ENCODE measurements at regions not wholly inside any gene's neighbourhood (a gene's known extent, or its start where the extent isn't known, plus 50 kb on each side); places are given as distances from the start of the nearest gene placed in this dataset.
A peak's percentile ranks its signal among the peaks of the same experiment; 100 is the strongest.

DNA sequence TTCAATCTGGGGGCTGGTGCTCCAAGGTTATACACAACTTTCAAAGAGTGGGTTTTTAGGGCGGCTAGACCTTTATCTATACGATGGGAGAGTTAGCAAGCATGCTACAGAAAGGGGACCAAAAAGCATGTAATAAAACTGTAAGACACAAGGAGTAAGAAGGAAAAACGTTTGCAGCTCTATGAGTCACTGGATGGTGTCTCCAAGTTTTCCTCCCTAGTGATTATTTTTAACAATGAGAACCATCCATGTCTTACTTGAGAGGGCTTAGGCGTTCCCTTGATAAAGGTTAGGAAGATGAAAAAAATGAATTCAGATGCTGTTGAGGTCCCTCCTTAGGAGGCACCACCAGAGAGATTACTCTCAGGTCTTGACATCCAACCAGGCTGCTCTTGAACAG, 75.9 kb downstream of the HRH4 start:
- Histone ChIP-seq H3K27ac (ENCODE audit: insufficient read depth, low read length) (no peak overlapping the region), H3K4ac (ENCODE audit: low read depth, low read length) (no peak overlapping the region), H3K23ac (ENCODE audit: low read depth, low read length) (no peak overlapping the region), H2BK15ac (ENCODE audit: low read depth, low read length) (no peak overlapping the region), H4K5ac (ENCODE audit: low read depth, low read length) (no peak overlapping the region), H2BK120ac (ENCODE audit: low read depth, low read length) (no peak overlapping the region), H2AK9ac (replicated peaks; ENCODE audit: low read depth, low read length, poor library complexity) (no peak overlapping the region), H2AK5ac (ENCODE audit: low read depth, low read length) (no peak overlapping the region), H2AFZ (replicated peaks; ENCODE audit: low read length, poor library complexity) (no peak overlapping the region), H2BK5ac (ENCODE audit: low read depth, low read length, poor library complexity, severe bottlenecking) (no peak overlapping the region), H3K9me1 (ENCODE audit: insufficient read depth, low read length) (no peaks in the 10 kb centered on the region), H3K18ac (ENCODE audit: low read depth, low read length) (no peak overlapping the region), H3K36me3 (ENCODE audit: control insufficient read depth, insufficient read depth, low read length) (no peaks in the 10 kb centered on the region), H3K79me1 (ENCODE audit: low read depth in 1 of 2, low read length in 2 of 2) (no peaks in the 10 kb centered on the region), H4K91ac (ENCODE audit: insufficient read depth, low read depth, low read length) (no peak overlapping the region), H3K9me3 (ENCODE audit: control insufficient read depth, insufficient read depth, low read length) (no peaks in the 10 kb centered on the region), H3K9ac (ENCODE audit: low read depth, low read length) (no peak overlapping the region), H3K4me2 (ENCODE audit: low read depth, low read length) (no peak overlapping the region), H2BK20ac (ENCODE audit: low read depth, low read length) (no peak overlapping the region), H3K4me3 (ENCODE audit: insufficient read depth, low read depth, low read length) (no peak overlapping the region), H4K8ac (ENCODE audit: low read depth in 2 of 2, low read length in 2 of 2) (no peak overlapping the region), H3K56ac (ENCODE audit: extremely low read depth, insufficient read depth, low read length) (no peak overlapping the region), H4K20me1 (ENCODE audit: insufficient read depth, low read length) (no peaks in the 10 kb centered on the region), H3K14ac (replicated peaks; ENCODE audit: low read depth, low read length) (no peak overlapping the region), H3K27me3 (ENCODE audit: control insufficient read depth, insufficient read depth, low read length) (peaks cover 26% of the 10 kb centered on the region), H3K4me1 (ENCODE audit: control insufficient read depth, insufficient read depth, low read length) (no peaks in the 10 kb centered on the region)
- no peak for TF ChIP-seq MAFK (IDR thresholded peaks at IDR 0.05; ENCODE audit: low read depth, low read length)
- no peak for TF ChIP-seq RAD21 (IDR thresholded peaks at IDR 0.05; ENCODE audit: low read length)
- TF ChIP-seq NFE2L2 (IDR thresholded peaks at IDR 0.05; ENCODE audit: low read depth, low read length) = no peak
- TF ChIP-seq FOS (IDR thresholded peaks at IDR 0.05; ENCODE audit: low read depth, low read length) = no peak
- no peak for TF ChIP-seq MXI1 (IDR thresholded peaks at IDR 0.05; ENCODE audit: borderline replicate concordance, low read depth, low read length)
- TF ChIP-seq, protein P1, sequence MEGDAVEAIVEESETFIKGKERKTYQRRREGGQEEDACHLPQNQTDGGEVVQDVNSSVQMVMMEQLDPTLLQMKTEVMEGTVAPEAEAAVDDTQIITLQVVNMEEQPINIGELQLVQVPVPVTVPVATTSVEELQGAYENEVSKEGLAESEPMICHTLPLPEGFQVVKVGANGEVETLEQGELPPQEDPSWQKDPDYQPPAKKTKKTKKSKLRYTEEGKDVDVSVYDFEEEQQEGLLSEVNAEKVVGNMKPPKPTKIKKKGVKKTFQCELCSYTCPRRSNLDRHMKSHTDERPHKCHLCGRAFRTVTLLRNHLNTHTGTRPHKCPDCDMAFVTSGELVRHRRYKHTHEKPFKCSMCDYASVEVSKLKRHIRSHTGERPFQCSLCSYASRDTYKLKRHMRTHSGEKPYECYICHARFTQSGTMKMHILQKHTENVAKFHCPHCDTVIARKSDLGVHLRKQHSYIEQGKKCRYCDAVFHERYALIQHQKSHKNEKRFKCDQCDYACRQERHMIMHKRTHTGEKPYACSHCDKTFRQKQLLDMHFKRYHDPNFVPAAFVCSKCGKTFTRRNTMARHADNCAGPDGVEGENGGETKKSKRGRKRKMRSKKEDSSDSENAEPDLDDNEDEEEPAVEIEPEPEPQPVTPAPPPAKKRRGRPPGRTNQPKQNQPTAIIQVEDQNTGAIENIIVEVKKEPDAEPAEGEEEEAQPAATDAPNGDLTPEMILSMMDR (conservative IDR thresholded peaks at IDR 0.05; ENCODE audit: low read depth, low read length) = no peak
- no peak for TF ChIP-seq CHD1 (IDR thresholded peaks at IDR 0.05; ENCODE audit: low read depth, low read length)
- TF ChIP-seq RFX5 (IDR thresholded peaks at IDR 0.05; ENCODE audit: low read depth, low read length) = no peak
- TF ChIP-seq, protein P2, sequence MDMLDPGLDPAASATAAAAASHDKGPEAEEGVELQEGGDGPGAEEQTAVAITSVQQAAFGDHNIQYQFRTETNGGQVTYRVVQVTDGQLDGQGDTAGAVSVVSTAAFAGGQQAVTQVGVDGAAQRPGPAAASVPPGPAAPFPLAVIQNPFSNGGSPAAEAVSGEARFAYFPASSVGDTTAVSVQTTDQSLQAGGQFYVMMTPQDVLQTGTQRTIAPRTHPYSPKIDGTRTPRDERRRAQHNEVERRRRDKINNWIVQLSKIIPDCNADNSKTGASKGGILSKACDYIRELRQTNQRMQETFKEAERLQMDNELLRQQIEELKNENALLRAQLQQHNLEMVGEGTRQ (IDR thresholded peaks at IDR 0.05; ENCODE audit: low read depth, low read length) = no peak
- no peak for TF ChIP-seq SMC3 (IDR thresholded peaks at IDR 0.05; ENCODE audit: low read depth, low read length)
- TF ChIP-seq RCOR1 (IDR thresholded peaks at IDR 0.05; ENCODE audit: insufficient replicate concordance, low read length) = no peak
- no peak for TF ChIP-seq MAZ (IDR thresholded peaks at IDR 0.05; ENCODE audit: borderline replicate concordance, low read depth, low read length)
- TF ChIP-seq BHLHE40 (IDR thresholded peaks at IDR 0.05; ENCODE audit: low read depth, low read length) = no peak
- TF ChIP-seq POLR2A (IDR thresholded peaks at IDR 0.05; ENCODE audit: low read depth, low read length) = no peak
- ChIA-PET POLR2A (ENCODE audit: unreplicated experiment) (no interaction called here), CTCF (no interaction called here)
- in situ Hi-C loops (cut with MboI; ENCODE audit: low sequenced_read_pairs) = no loop called here
- dilution Hi-C loops (cut with HindIII; ENCODE audit: low sequenced_read_pairs, unreplicated experiment) = no loop called here
- 0 out of 2 replicates have a peak, but pooled peaks have one; percentile 17 for ATAC-seq (ENCODE audit: low read depth)
- intact Hi-C loops (cut with micrococcal nuclease) = no loop called here
- WGBS, 2 experiments (ENCODE audit: extremely low coverage in 2 of 2, insufficient read length in 1 of 2) = 82% methylated on average over 2 of the region's 4 CpGs; no CpG with 5 or more reads in 1 of the 2 experiments
- DNase-seq = no peak
- BruUV-seq (replicated peaks) = no TSS peak
